GM23338 (cell line): ENCODE measurements at regions not wholly inside any gene's neighbourhood (a gene's known extent, or its start where the extent isn't known, plus 50 kb on each side); places are given as distances from the start of the nearest gene placed in this dataset.
"Not testable (repeated sequence)": the region's sequence is repeated elsewhere in the genome, so short reads cannot be mapped to it uniquely, and the experiment has no call there.

Experiments used
- CREB1 ChIP-seq: fragments of 250-450 bp; sonication (Bioruptor Pico); IDR thresholded peaks from 2 replicates; pipeline ENCODE4 v1.5.0; 2020; ENCODE audit warnings: low read depth, mild to moderate bottlenecking, moderate library complexity
- CTCF ChIP-seq, 2 experiments: fragments of 200-600 bp in 1 of 2; sonication (generic) in 1 of 2; conservative IDR thresholded peaks; 2 replicates each; pipeline versions ENCODE4 v1.5.1 to v1.6.1; 2016 to 2017; ENCODE audit warnings: antibody characterized with exemption in 2 of 2, low read depth in 2 of 2, mild to moderate bottlenecking in 2 of 2, moderate library complexity in 1 of 2
- ETS1 ChIP-seq: IDR thresholded peaks from 2 replicates; pipeline ENCODE4 v1.6.1; 2016; ENCODE audit warnings: antibody characterized with exemption
- EZH2 ChIP-seq: fragments of 200-600 bp; sonication (generic); IDR thresholded peaks from one replicate; pipeline ENCODE4 v1.8.0; 2017; ENCODE audit warnings: antibody characterized with exemption, mild to moderate bottlenecking, low read depth; ENCODE audit not compliant: unreplicated experiment
- EZH2phosphoT487 ChIP-seq: fragments of 200-600 bp; sonication (generic); IDR thresholded peaks from one replicate; pipeline ENCODE4 v1.8.1; 2018; ENCODE audit warnings: antibody characterized with exemption; ENCODE audit not compliant: unreplicated experiment
- NANOG ChIP-seq: IDR thresholded peaks from 2 replicates; pipeline ENCODE4 v1.6.1; 2016; ENCODE audit warnings: antibody characterized with exemption, borderline replicate concordance
- POLR2AphosphoS5 ChIP-seq: IDR thresholded peaks from 2 replicates; pipeline ENCODE4 v1.6.1; 2016; ENCODE audit warnings: antibody characterized with exemption, low read depth
- REST ChIP-seq: IDR thresholded peaks from one replicate; pipeline ENCODE4 v1.6.1; 2018; ENCODE audit warnings: antibody characterized with exemption; ENCODE audit not compliant: unreplicated experiment
- ZNF114 ChIP-seq: fragments of 250-450 bp; sonication (Bioruptor Pico); IDR thresholded peaks from 2 replicates; pipeline ENCODE4 v1.5.0; 2020; ENCODE audit warnings: mild to moderate bottlenecking, moderate library complexity
- ZNF331 ChIP-seq: fragments of 250-450 bp; sonication (Bioruptor Pico); IDR thresholded peaks from 2 replicates; pipeline ENCODE4 v1.5.0; 2020; ENCODE audit warnings: low read depth, mild to moderate bottlenecking, moderate library complexity

GRCh38 chr15:20251214-20252005 lies 290.2 kb downstream of the GOLGA6L6 start:
- not testable (repeated sequence) for TF ChIP-seq CTCF (conservative IDR thresholded peaks at IDR 0.05; ENCODE audit: low read depth in 2 of 2); EZH2; REST; ZNF331 (CRISPR knock-in tag); POLR2AphosphoS5; EZH2phosphoT487; CREB1 (CRISPR knock-in tag); ETS1; NANOG; ZNF114
